GM18951 (cell line): ENCODE measurements at regions not wholly inside any gene's neighbourhood (a gene's known extent, or its start where the extent isn't known, plus 50 kb on each side); places are given as distances from the start of the nearest gene placed in this dataset.

Source experiments
- POLR2A ChIP-seq: IDR thresholded peaks from 4 replicates; pipeline ENCODE4 v1.6.1; 2011; ENCODE audit warnings: mild to moderate bottlenecking; ENCODE audit not compliant: insufficient read length, insufficient read depth; ENCODE audit errors: extremely low read depth
- in situ Hi-C: fragments of 300-500 bp; cut with MboI; formaldehyde crosslinking; loops from one replicate; pipeline ENCODE4 v1.12.0; 2022; ENCODE audit warnings: low sequenced_read_pairs, mixed read lengths, inconsistent platforms; ENCODE audit not compliant: unreplicated experiment

GRCh38 chr4:29224911-29225310 is 1495.3 kb upstream of the PCDH7 start:
- TF ChIP-seq POLR2A = no peak
- in situ Hi-C loops = no loop called here

GRCh38 chr4:29240641-29241040 is 1479.5 kb upstream of the PCDH7 start:
- TF ChIP-seq POLR2A = no peak
- in situ Hi-C loops = no loop called here

DNA sequence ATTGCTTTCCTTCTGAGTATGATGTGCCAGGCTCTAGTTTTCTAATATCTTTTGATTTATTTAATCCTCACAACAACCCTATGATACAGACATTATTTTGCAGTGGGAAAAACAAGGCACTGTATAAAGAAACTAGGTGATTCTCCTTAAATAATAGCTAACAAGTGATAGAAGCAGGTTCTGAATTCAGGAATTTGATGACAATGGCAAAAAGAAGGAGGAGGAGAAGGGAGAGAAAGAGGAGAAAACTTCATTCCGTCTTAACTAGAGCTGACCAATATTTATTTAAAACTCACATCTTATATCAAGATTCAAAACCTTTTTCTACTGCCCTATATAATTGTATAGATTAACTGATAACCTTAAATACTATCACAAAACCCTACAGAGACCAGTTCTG is 1477.1 kb upstream of the PCDH7 start:
- in situ Hi-C loops = no loop called here
- no peak for TF ChIP-seq POLR2A

DNA sequence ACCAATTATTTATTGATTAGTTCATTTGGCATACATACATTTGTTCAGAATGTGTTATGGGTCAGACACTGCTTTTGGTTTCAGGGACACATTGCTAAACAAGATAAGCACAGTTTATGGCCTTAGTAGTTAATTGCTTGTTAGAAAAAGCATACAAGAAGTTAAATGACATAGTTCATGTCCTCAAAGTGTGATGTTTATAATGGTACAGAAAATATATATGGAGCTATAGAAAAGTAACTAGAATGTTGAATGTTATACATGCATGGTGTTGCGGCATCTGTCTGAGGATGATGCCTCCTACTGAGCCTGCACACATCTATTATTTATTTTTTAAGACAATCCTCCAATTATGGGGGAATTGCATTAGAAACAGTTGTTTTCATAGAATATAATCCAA is 1476.3 kb upstream of the PCDH7 start:
- in situ Hi-C loops = no loop called here
- TF ChIP-seq POLR2A = no peak

- in situ Hi-C loops = no loop called here
- no peak for TF ChIP-seq POLR2A
Observed at GRCh38 chr4:29259556-29259955, 1460.6 kb upstream of the PCDH7 start.

GRCh38 chr4:29262986-29263385 is 1457.2 kb upstream of the PCDH7 start:
- no peak for TF ChIP-seq POLR2A
- in situ Hi-C loops = no loop called here

DNA sequence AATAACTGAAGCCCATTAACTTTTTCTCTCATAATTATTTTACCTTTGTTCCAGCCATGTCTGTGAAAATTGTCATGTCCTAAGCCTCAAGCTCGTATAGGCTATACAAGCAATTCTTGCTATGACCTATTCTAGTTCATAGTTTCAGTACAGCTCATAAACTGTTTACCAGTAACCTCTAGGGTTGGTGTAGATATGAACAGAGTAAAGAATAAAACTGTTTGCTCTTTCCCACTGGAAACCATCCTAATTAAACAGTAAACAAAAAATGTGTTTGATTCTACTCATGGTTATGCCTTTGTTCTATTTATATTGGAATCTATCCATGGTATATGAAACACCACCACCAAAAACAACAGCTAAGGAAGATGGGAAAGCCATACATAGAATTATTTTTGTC is 1444.0 kb upstream of the PCDH7 start:
- TF ChIP-seq POLR2A = no peak
- in situ Hi-C loops = no loop called here

DNA sequence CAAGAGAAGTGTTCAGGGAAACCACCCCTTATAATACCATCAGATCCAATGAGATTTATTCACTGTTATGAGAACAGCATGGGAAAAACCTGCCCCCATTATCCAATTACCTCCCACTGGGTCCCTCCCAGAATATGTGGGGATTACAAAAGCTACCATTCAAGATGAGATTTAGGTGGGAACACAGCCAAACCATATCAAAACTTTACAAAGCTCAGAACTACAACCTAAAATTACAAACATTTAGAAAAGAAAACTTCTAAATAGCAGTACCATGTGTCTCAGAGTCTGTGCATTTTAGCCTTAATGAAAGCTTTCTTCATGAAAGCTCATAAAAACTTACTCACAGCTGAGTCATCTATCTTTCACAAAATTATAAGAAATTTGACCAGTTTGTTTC is 1442.8 kb upstream of the PCDH7 start:
- TF ChIP-seq POLR2A = no peak
- in situ Hi-C loops = no loop called here

DNA sequence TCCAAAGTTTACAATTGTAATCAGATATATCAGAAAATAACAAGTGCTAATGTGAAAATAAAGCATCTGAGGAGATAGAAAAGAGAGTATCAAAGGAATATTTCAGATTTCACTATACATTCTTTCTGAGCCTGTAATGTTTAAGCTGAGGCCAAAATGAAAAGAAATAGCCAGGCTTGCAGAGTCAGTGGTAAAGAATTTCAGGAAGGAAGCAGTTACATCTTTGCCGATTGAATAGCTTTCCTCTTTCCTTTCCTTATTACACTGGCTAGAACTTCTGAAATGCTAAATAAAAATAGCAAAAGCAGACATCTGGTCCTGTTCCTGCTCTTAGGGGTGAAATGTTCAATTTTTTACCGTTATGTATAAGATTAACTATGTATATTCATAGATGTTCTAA is 1441.6 kb upstream of the PCDH7 start:
- no peak for TF ChIP-seq POLR2A

GRCh38 chr4:29289118-29289517 is 1431.1 kb upstream of the PCDH7 start:
- no peak for TF ChIP-seq POLR2A
- in situ Hi-C loops = no loop called here

More for the DNA sequence above, 1441.6 kb upstream of the PCDH7 start:
- in situ Hi-C loops = no loop called here

- in situ Hi-C loops = no loop called here
- no peak for TF ChIP-seq POLR2A
Observed at GRCh38 chr4:29295280-29295679, 1424.9 kb upstream of the PCDH7 start.

- no peak for TF ChIP-seq POLR2A
- in situ Hi-C loops = no loop called here
Observed at GRCh38 chr4:29304595-29304994, 1415.6 kb upstream of the PCDH7 start.

- in situ Hi-C loops = no loop called here
- no peak for TF ChIP-seq POLR2A
Observed at GRCh38 chr4:29307256-29307655, 1412.9 kb upstream of the PCDH7 start.

- in situ Hi-C loops = no loop called here
- TF ChIP-seq POLR2A = no peak
Observed at GRCh38 chr4:29307755-29308154, 1412.4 kb upstream of the PCDH7 start.

- in situ Hi-C loops = no loop called here
- TF ChIP-seq POLR2A = no peak
Observed at GRCh38 chr4:29309050-29309449, 1411.1 kb upstream of the PCDH7 start.
